ENCODE measurements at regions not wholly inside any gene's neighbourhood (a gene's known extent, or its start where the extent isn't known, plus 50 kb on each side); places are given as distances from the start of the nearest gene placed in this dataset.
"Not testable (repeated sequence)": the region's sequence is repeated elsewhere in the genome, so short reads cannot be mapped to it uniquely, and the experiment has no call there.

GRCh38 chr3:70635301-70635700 is 322.9 kb upstream of the MDFIC2 start:
- DNase-seq (ENCODE audit: low read depth): no peak

GRCh38 chr3:70631716-70632307 is 319.4 kb upstream of the MDFIC2 start:
- DNase-seq (ENCODE audit: low read depth): no peak

- no peak for DNase-seq (ENCODE audit: low read depth)
Observed at GRCh38 chr3:70621451-70621850, 309.0 kb upstream of the MDFIC2 start.

- no peak for DNase-seq (ENCODE audit: low read depth)
Observed at GRCh38 chr3:70620956-70621355, 308.5 kb upstream of the MDFIC2 start.

- no peak for DNase-seq (ENCODE audit: low read depth)
Observed at GRCh38 chr3:70620367-70620766, 307.9 kb upstream of the MDFIC2 start.

GRCh38 chr3:70618151-70618550 is 305.7 kb upstream of the MDFIC2 start:
- no peak for DNase-seq (ENCODE audit: low read depth)

- not testable (repeated sequence) for DNase-seq (ENCODE audit: low read depth)
Observed at GRCh38 chr3:70617349-70617748, 304.9 kb upstream of the MDFIC2 start.

- DNase-seq (ENCODE audit: low read depth): no peak
Observed at GRCh38 chr3:70615286-70615685, 302.8 kb upstream of the MDFIC2 start.

- DNase-seq (ENCODE audit: low read depth): no peak
Observed at GRCh38 chr3:70614111-70614510, 301.7 kb upstream of the MDFIC2 start.

- no peak for DNase-seq (ENCODE audit: low read depth)
Observed at GRCh38 chr3:70612920-70613319, 300.5 kb upstream of the MDFIC2 start.

GRCh38 chr3:70611667-70612277 is 299.3 kb upstream of the MDFIC2 start:
- not testable (repeated sequence) for DNase-seq (ENCODE audit: low read depth)

GRCh38 chr3:70608434-70608833 is 296.0 kb upstream of the MDFIC2 start:
- DNase-seq (ENCODE audit: low read depth): no peak

GRCh38 chr3:70607469-70607868 is 295.0 kb upstream of the MDFIC2 start:
- no peak for DNase-seq (ENCODE audit: low read depth)

- no peak for DNase-seq (ENCODE audit: low read depth)
Observed at GRCh38 chr3:70606018-70606417, 293.6 kb upstream of the MDFIC2 start.

- no peak for DNase-seq (ENCODE audit: low read depth)
Observed at GRCh38 chr3:70603103-70603502, 290.7 kb upstream of the MDFIC2 start.

- no peak for DNase-seq (ENCODE audit: low read depth)
Observed at GRCh38 chr3:70597312-70597711, 284.9 kb upstream of the MDFIC2 start.

GRCh38 chr3:70583682-70584081 is 271.2 kb upstream of the MDFIC2 start:
- no peak for DNase-seq (ENCODE audit: low read depth)

GRCh38 chr3:70582803-70583202 is 270.4 kb upstream of the MDFIC2 start:
- no peak for DNase-seq (ENCODE audit: low read depth)

GRCh38 chr3:70580021-70580420 is 267.6 kb upstream of the MDFIC2 start:
- DNase-seq (ENCODE audit: low read depth): no peak

GRCh38 chr3:70571696-70572095 is 259.3 kb upstream of the MDFIC2 start:
- no peak for DNase-seq (ENCODE audit: low read depth)

GRCh38 chr3:70570584-70570983 is 258.1 kb upstream of the MDFIC2 start:
- no peak for DNase-seq (ENCODE audit: low read depth)

GRCh38 chr3:70568626-70569025 is 256.2 kb upstream of the MDFIC2 start:
- DNase-seq (ENCODE audit: low read depth): no peak

GRCh38 chr3:70565861-70566260 is 253.4 kb upstream of the MDFIC2 start:
- DNase-seq (ENCODE audit: low read depth): no peak

GRCh38 chr3:70564552-70564951 is 252.1 kb upstream of the MDFIC2 start:
- no peak for DNase-seq (ENCODE audit: low read depth)

All from HS-5 (cell line).